HL-60/S4 treated with phorbol 12-myristate 13-acetate at 8.2 ng/mL for 4 days and 3 days (cell line): ENCODE measurements at regions not wholly inside any gene's neighbourhood (a gene's known extent, or its start where the extent isn't known, plus 50 kb on each side); places are given as distances from the start of the nearest gene placed in this dataset.

Source experiments
- in situ Hi-C: fragments of 300-500 bp; cut with MboI; formaldehyde crosslinking; loops from 2 replicates; pipeline ENCODE4 v1.15.0; 2022; ENCODE audit warnings: low sequenced_read_pairs

GRCh38 chr16:86205521-86206245 lies 304.6 kb upstream of the FOXF1 start:
- in situ Hi-C loops: no loop called here

GRCh38 chr16:86207350-86207749 lies 303.0 kb upstream of the FOXF1 start:
- in situ Hi-C loops: no loop called here

GRCh38 chr16:86209202-86209601 lies 301.1 kb upstream of the FOXF1 start:
- in situ Hi-C loops: no loop called here

GRCh38 chr16:86210403-86211193 lies 299.7 kb upstream of the FOXF1 start:
- in situ Hi-C loops: no loop called here

GRCh38 chr16:86211265-86211664 lies 299.1 kb upstream of the FOXF1 start:
- in situ Hi-C loops: no loop called here

GRCh38 chr16:86211800-86212199 lies 298.5 kb upstream of the FOXF1 start:
- in situ Hi-C loops: no loop called here

GRCh38 chr16:86212706-86213436 lies 297.5 kb upstream of the FOXF1 start:
- in situ Hi-C loops: no loop called here

- in situ Hi-C loops: no loop called here
These were observed 296.7 kb upstream of the FOXF1 start for GRCh38 chr16:86213437-86214205.

- in situ Hi-C loops: no loop called here
These were observed 295.7 kb upstream of the FOXF1 start for GRCh38 chr16:86214326-86215232.

GRCh38 chr16:86215233-86215978 lies 294.9 kb upstream of the FOXF1 start:
- in situ Hi-C loops: no loop called here

GRCh38 chr16:86215979-86216585 lies 294.2 kb upstream of the FOXF1 start:
- in situ Hi-C loops: no loop called here

- in situ Hi-C loops: no loop called here
These were observed 293.7 kb upstream of the FOXF1 start for GRCh38 chr16:86216591-86216990.

GRCh38 chr16:86217001-86217890 lies 293.1 kb upstream of the FOXF1 start:
- in situ Hi-C loops: no loop called here

GRCh38 chr16:86217891-86218270 lies 292.4 kb upstream of the FOXF1 start:
- in situ Hi-C loops: no loop called here

GRCh38 chr16:86218479-86219170 lies 291.7 kb upstream of the FOXF1 start:
- in situ Hi-C loops: no loop called here

- in situ Hi-C loops: no loop called here
These were observed 290.5 kb upstream of the FOXF1 start for GRCh38 chr16:86219655-86220445.
